GM18508 (cell line): ENCODE measurements at regions not wholly inside any gene's neighbourhood (a gene's known extent, or its start where the extent isn't known, plus 50 kb on each side); places are given as distances from the start of the nearest gene placed in this dataset.

Source experiments
- ATAC-seq: cut with Tn5 transposase; IDR thresholded peaks from one replicate; pipeline ENCODE4 v1.9.1; 2021; ENCODE audit warnings: moderate number of reproducible peaks; ENCODE audit not compliant: insufficient read depth, unreplicated experiment

GRCh38 chr20:6715401-6715941 lies 52.0 kb upstream of the BMP2 start:
- no peak for ATAC-seq

GRCh38 chr20:6714279-6714711 lies 53.2 kb upstream of the BMP2 start:
- ATAC-seq = no peak

GRCh38 chr20:6711951-6712649 lies 55.4 kb upstream of the BMP2 start:
- ATAC-seq = no peak

- ATAC-seq = no peak
Measured at GRCh38 chr20:6709910-6710595, 57.4 kb upstream of the BMP2 start.

- no peak for ATAC-seq
Measured at GRCh38 chr20:6708010-6708409, 59.5 kb upstream of the BMP2 start.

DNA sequence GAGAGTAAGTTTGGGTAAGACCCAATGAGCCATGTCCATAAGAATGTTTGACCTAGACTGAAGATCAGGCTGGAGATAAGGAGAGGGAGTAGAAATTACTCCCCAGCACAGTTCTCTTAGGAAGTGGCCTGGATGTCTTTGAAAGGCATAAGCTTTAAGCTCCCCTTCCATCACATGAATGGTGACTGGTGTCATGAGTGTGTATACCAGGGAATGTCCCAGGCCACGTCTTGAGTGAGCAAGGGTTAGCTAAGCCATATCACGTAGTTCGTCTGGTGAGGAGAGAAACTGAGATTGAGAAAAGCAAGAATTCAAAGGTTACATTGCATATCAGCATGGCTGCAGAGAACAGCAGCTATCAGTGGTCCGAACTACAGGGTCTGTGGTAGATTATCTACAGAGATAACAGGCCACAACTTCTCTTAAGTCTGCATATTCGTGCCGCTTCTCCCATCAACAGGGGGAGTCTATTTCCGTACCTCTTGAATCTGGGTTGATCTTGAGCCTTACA lies 60.1 kb upstream of the BMP2 start:
- ATAC-seq = no peak

DNA sequence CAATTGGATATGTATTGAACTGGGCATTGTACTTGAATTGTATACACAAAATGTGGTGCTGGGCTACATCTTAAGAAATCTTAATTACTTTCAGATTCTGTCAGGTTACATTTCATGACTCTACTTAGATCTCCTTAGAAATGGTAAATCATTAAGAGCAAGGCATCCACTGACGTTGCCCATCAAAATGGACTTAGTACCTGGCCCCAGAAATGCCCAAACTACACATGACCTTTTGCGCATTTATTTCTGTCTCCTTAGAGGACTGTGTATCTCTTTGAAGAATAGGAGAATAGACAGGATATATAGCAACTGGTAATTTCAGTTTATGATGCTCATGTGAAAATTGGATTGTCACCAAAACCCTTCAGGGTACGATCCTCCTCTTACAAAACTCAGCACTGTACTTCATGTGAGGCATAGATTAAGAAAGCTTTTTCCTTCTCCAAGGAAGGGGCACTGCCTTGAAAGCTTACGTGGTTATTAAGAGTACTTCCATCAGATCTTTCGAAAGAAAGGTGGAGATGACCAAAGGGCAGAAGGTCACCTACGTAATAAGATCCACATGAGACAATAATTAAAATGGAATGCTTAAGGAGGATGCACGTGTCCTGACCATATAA lies 61.4 kb upstream of the BMP2 start:
- no peak for ATAC-seq

DNA sequence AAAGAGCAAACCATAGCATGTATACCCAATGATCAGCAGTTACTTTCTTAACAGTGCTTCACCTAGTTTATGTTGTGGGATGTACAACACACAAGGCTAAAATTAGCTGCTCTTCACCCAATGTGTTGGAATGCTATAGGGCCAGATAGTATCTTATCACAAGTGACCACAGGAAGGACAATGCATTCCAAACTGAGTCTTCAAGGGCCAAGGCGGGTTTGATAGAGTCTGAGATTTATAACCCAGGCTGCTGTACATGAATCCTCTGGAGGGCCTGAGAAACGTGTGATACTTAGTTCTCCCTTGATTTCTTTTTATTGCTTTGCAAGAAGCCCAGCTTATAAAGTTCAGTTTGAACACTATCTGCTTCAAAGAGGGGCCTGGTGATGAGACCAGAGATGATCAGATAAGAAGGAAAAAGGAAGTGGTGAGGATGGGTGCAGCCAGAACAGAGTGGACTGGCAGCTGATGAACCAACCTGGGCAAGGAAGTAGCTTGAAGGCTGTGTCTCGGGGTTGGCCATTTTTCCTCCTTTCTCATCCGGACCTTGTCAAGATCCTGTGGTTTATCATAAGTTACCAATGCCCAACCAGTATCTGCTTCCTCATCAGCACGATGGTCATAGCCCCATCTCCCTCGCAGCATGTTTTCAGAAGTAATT lies 62.2 kb upstream of the BMP2 start:
- no peak for ATAC-seq

- ATAC-seq = no peak
Measured at GRCh38 chr20:6704132-6704861, 63.2 kb upstream of the BMP2 start.

DNA sequence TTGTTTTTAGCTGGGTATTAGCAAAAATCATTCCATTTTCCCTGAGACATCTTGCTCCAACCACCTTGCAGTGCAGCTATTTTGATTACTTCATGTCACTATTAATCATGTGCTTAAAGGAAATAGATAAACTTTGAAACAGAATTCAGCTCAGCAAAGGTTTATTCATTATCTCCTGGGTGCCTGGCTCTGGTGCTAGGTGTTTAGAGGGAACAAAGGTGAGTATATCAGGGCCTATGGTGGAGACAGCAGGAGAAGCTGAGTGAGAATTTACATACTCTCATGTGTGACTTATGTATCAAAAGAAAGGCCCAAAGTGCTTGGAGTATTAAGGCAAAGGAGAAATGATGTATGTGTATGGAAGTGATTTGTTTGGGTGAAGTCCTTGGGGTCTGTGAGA lies 63.8 kb upstream of the BMP2 start:
- no peak for ATAC-seq

GRCh38 chr20:6703047-6703446 lies 64.4 kb upstream of the BMP2 start:
- ATAC-seq = no peak

GRCh38 chr20:6702144-6702543 lies 65.3 kb upstream of the BMP2 start:
- no peak for ATAC-seq

- no peak for ATAC-seq
Measured at GRCh38 chr20:6700563-6701329, 66.7 kb upstream of the BMP2 start.

- ATAC-seq = no peak
Measured at GRCh38 chr20:6699921-6700562, 67.4 kb upstream of the BMP2 start.

- no peak for ATAC-seq
Measured at GRCh38 chr20:6698723-6699122, 68.8 kb upstream of the BMP2 start.

DNA sequence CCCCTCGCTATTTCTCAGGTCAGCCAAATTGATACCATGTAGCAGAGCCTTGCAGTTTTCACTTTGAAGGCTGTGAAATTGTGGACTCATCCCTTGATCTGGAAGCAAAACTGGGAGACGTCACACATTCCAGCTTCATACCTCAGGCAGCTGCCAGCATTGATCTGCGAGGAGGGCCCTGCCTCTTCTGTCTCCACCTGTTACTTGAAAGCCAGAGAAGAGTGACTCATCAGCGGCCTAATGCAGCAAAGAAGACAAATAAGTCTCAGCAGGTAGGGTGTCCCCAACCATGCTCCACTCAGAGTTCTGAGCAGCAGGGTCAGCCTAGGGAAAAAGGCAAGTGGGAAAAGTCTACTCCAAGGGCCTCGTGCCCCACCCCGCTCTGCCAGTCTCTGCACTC lies 69.4 kb upstream of the BMP2 start:
- ATAC-seq = no peak

- ATAC-seq = no peak
Measured at GRCh38 chr20:6697228-6697972, 70.1 kb upstream of the BMP2 start.

GRCh38 chr20:6696001-6696400 lies 71.5 kb upstream of the BMP2 start:
- ATAC-seq = no peak
